Central memory CD8-positive, alpha-beta T cell (primary cell): ENCODE measurements at regions not wholly inside any gene's neighbourhood (a gene's known extent, or its start where the extent isn't known, plus 50 kb on each side); places are given as distances from the start of the nearest gene placed in this dataset.

Experiments
- ATAC-seq: fragments of 150-1000 bp; cut with Tn5 transposase; replicated peaks from 2 replicates; pipeline ENCODE4 v1.10.0; 2022; ENCODE audit warnings: mild to moderate bottlenecking, moderate FRiP score, moderate number of reproducible peaks; ENCODE audit not compliant: poor library complexity, severe bottlenecking; ENCODE audit errors: extremely low read depth
- DNase-seq, 2 donors: peaks; one replicate each; pipeline ENCODE4 v3.0.0; 2021; ENCODE audit warnings: low spot score in 2 of 2
- H3K27ac Mint-ChIP-seq: one replicate; pipeline ENCODE4 v1.8.0; 2022; ENCODE audit warnings: low read depth, mild to moderate bottlenecking, moderate library complexity, mixed read lengths
- H3K27me3 Mint-ChIP-seq: one replicate; pipeline ENCODE4 v1.8.0; 2022; ENCODE audit warnings: mixed read lengths
- H3K36me3 Mint-ChIP-seq: one replicate; pipeline ENCODE4 v1.8.0; 2022; ENCODE audit warnings: mild to moderate bottlenecking, moderate library complexity, mixed read lengths; ENCODE audit not compliant: insufficient read depth
- H3K4me1 Mint-ChIP-seq: one replicate; pipeline ENCODE4 v1.8.0; 2022; ENCODE audit warnings: mixed read lengths
- H3K4me3 Mint-ChIP-seq: one replicate; pipeline ENCODE4 v1.8.0; 2022; ENCODE audit warnings: mild to moderate bottlenecking, moderate library complexity, mixed read lengths
- H3K9me3 Mint-ChIP-seq: one replicate; pipeline ENCODE4 v1.8.0; 2022; ENCODE audit warnings: mixed read lengths

- DNase-seq (no peak), ATAC-seq (no peak)
- H3K4me3 Mint-ChIP-seq = no peak overlapping the region
- H3K36me3 Mint-ChIP-seq = peaks cover 2% of the 10 kb centered on the region
- H3K9me3 Mint-ChIP-seq = peaks cover 5% of the 10 kb centered on the region
- no peak overlapping the region for H3K27ac Mint-ChIP-seq
- no peaks in the 10 kb centered on the region for H3K4me1 Mint-ChIP-seq
- H3K27me3 Mint-ChIP-seq = no peaks in the 10 kb centered on the region
Observed at GRCh38 chr9:23319092-23319491, 506.9 kb downstream of the ELAVL2 start.

DNA sequence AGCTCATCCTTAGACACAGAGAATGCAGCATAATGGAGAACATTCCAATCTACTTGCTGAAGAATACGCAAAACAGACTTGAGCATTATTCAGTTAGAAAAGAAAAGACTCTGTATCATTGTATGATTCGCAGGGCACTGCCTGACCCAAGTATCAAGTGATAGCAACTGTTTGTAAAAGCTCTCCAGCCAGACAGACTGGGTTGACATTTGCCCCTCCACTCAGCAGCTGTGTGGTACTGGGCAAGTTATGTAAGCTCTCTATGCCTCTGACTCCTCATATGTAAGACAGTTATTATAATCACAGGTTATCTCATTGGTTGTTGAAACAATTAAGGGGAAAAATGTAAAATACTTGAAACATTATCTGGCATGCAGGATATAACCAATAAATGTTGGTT, 505.0 kb downstream of the ELAVL2 start:
- DNase-seq (no peak), ATAC-seq (no peak)
- peaks cover 2% of the 10 kb centered on the region for H3K36me3 Mint-ChIP-seq
- H3K4me3 Mint-ChIP-seq = no peak overlapping the region
- H3K27me3 Mint-ChIP-seq = no peaks in the 10 kb centered on the region
- peaks cover 5% of the 10 kb centered on the region for H3K9me3 Mint-ChIP-seq
- H3K27ac Mint-ChIP-seq = no peak overlapping the region
- H3K4me1 Mint-ChIP-seq = no peaks in the 10 kb centered on the region

DNA sequence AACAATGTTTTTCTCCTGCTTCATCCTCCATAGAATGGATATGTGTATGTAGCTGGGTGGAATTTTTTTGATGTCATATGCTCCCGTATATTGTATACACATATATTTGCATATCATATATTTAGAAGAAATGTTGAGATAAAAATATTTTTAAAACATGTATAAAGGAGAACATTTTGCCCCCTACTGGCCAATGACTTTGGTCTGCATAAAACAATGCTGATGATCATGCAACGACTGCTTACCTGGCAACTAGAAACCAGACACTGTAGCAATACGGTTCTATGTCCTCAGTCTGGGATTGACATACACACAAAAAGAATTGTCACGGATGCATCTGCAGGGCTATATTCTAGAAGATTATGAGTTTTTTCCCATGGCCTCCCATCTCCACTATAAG, 503.6 kb downstream of the ELAVL2 start:
- peaks cover 2% of the 10 kb centered on the region for H3K36me3 Mint-ChIP-seq

DNA sequence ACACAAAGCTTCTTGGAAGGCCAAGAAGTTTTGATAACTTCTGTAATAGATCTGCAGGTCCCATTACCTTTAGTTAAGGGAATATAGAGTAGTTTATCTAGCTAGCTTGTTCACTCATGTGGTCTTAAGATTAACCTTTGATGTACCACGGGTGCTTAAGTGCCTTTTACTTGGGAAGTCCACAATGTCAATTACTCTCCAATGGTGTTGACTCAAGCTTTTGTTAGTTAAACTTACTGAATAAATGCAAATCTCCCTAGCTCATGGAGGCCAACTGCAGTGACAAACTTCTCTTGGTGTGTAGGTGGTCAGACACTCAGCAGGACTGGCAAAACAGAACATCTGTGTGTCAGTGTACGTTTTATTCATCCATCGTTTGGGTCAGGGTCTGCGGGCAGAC, 501.5 kb downstream of the ELAVL2 start:
- H3K9me3 Mint-ChIP-seq = peaks cover 21% of the 10 kb centered on the region

More for the DNA sequence above, 503.6 kb downstream of the ELAVL2 start:
- no peaks in the 10 kb centered on the region for H3K4me1 Mint-ChIP-seq
- H3K9me3 Mint-ChIP-seq = peaks cover 6% of the 10 kb centered on the region
- H3K27me3 Mint-ChIP-seq = no peaks in the 10 kb centered on the region
- ATAC-seq = no peak
- no peak for DNase-seq
- H3K4me3 Mint-ChIP-seq = no peak overlapping the region
- no peak overlapping the region for H3K27ac Mint-ChIP-seq

DNA sequence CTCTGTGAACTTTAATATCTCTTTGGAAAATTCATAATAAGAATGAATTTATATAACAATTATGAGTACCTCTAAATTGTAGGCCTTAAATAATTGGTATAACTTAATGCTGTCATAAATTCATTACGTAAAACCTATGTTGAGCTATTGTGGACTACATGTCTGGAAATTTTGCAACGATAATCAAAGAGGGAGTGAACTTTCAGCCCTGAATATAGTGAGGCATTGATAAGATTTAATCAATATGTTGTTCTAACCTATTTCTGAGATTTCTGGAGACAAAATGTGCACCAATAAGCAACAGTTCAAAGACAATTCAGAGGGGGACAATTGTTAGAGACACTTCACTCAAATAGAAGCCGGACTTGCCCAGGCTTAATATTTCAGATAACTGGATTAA, 499.4 kb downstream of the ELAVL2 start:
- no peak overlapping the region for H3K4me3 Mint-ChIP-seq
- H3K27ac Mint-ChIP-seq = no peak overlapping the region
- DNase-seq (no peak), ATAC-seq (no peak)
- H3K27me3 Mint-ChIP-seq = no peaks in the 10 kb centered on the region
- H3K9me3 Mint-ChIP-seq = peaks cover 32% of the 10 kb centered on the region
- H3K4me1 Mint-ChIP-seq = no peaks in the 10 kb centered on the region
- peaks cover 2% of the 10 kb centered on the region for H3K36me3 Mint-ChIP-seq

More for the DNA sequence above, 501.5 kb downstream of the ELAVL2 start:
- Mint-ChIP-seq H3K4me3 (no peak overlapping the region), H3K27me3 (no peaks in the 10 kb centered on the region), H3K4me1 (no peaks in the 10 kb centered on the region), H3K27ac (no peak overlapping the region), H3K36me3 (peaks cover 2% of the 10 kb centered on the region)
- DNase-seq (no peak), ATAC-seq (no peak)

DNA sequence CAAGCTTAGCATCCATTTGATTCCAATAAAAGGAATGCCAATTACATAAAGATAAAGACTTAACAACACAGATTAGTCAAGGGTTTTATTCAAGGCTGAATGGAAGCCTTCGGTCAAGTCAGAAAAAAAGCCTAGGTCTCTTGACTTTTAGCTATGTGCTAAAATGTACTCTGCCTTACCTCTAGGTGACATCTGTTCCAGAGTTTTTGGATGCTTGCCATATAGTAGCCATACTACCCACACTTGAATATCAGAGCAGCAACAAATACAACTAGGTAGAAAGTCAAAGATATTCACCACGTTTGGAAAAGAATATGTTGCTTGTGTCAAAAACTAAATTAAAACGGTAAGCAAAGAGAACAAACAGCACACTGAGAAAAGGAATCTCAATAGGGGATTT, 484.7 kb downstream of the ELAVL2 start:
- H3K9me3 Mint-ChIP-seq = no peaks in the 10 kb centered on the region
- no peaks in the 10 kb centered on the region for H3K27me3 Mint-ChIP-seq
- no peak for DNase-seq
- no peaks in the 10 kb centered on the region for H3K36me3 Mint-ChIP-seq
- no peak overlapping the region for H3K27ac Mint-ChIP-seq
- no peaks in the 10 kb centered on the region for H3K4me1 Mint-ChIP-seq
- no peak overlapping the region for H3K4me3 Mint-ChIP-seq
- no peak for ATAC-seq

DNA sequence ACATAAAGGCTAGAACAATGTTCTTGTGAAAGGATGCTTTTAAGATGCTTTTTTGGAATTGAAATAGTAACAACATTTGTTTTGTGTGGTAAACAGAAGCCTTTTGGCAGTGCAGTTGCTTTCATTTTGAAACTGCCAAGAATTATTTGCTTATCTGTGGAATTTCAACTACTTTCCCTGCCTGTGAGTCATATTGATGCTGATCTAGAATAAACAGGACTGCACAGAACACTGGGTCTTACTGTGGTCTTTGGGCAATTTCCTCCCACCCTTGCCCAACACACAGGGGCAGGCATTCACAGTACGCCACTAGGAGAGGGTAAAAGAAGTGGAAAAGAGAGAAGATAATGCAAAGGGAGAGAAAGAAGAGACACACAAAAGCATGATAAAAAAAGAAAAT, 483.7 kb downstream of the ELAVL2 start:
- no peak for ATAC-seq
- Mint-ChIP-seq H3K27ac (no peak overlapping the region), H3K36me3 (no peaks in the 10 kb centered on the region), H3K9me3 (no peaks in the 10 kb centered on the region), H3K4me1 (no peaks in the 10 kb centered on the region), H3K4me3 (no peak overlapping the region), H3K27me3 (no peaks in the 10 kb centered on the region)
- DNase-seq = no peak

DNA sequence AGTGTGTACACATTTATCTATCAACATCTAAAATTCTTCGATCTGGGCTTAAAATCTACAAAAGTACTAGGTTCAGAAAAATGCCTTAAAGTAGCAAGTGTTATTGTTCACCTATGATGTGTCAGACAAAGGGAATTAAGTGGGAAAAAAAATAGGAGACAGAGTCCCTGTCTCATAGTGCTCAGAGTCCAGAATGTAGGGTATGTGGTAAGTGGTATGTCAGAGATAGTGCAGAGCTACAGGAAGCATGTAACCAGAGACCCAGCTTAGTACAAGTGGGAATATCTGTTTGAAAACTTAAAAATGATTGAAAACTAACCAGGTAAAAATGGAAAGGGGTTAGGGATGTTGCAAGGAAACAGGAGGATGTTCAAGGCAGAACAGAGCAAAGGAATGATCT, 482.8 kb downstream of the ELAVL2 start:
- DNase-seq (no peak), ATAC-seq (no peak)
- no peaks in the 10 kb centered on the region for H3K27me3 Mint-ChIP-seq
- H3K9me3 Mint-ChIP-seq = peaks cover 5% of the 10 kb centered on the region
- H3K4me1 Mint-ChIP-seq = no peaks in the 10 kb centered on the region
- H3K27ac Mint-ChIP-seq = no peak overlapping the region
- no peak overlapping the region for H3K4me3 Mint-ChIP-seq
- H3K36me3 Mint-ChIP-seq = no peaks in the 10 kb centered on the region

- H3K27me3 Mint-ChIP-seq = no peaks in the 10 kb centered on the region
- no peak overlapping the region for H3K27ac Mint-ChIP-seq
- ATAC-seq (no peak), DNase-seq (no peak)
- peaks cover 4% of the 10 kb centered on the region for H3K36me3 Mint-ChIP-seq
- H3K9me3 Mint-ChIP-seq = peaks cover 13% of the 10 kb centered on the region
- H3K4me1 Mint-ChIP-seq = no peaks in the 10 kb centered on the region
- H3K4me3 Mint-ChIP-seq = no peak overlapping the region
Observed at GRCh38 chr9:23361096-23361495, 464.9 kb downstream of the ELAVL2 start.

DNA sequence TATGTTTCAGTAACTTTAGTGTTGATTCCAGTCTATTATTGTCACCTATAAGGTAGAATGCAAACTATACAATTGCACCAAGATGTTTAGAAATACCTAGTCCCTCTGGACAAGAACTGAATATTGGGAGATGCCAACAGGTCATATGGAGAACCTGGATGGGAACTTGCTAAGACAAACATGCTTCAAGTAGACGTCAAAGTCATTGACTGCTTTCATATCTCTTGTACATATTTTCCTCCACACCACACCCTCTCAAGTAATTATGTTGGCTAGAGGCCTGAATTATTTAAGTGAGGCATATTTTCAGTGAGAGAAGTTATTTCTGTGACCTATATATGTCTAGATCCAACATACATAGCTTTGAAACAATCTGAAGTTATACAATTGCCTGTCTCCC, 453.3 kb downstream of the ELAVL2 start:
- ATAC-seq = no peak
- H3K9me3 Mint-ChIP-seq = peaks cover 6% of the 10 kb centered on the region
- H3K4me3 Mint-ChIP-seq = no peak overlapping the region
- no peaks in the 10 kb centered on the region for H3K36me3 Mint-ChIP-seq
- no peaks in the 10 kb centered on the region for H3K4me1 Mint-ChIP-seq
- no peak overlapping the region for H3K27ac Mint-ChIP-seq
- no peak for DNase-seq
- no peaks in the 10 kb centered on the region for H3K27me3 Mint-ChIP-seq

GRCh38 chr9:23375511-23375910, 450.5 kb downstream of the ELAVL2 start:
- ATAC-seq (no peak), DNase-seq (no peak)
- Mint-ChIP-seq H3K4me3 (no peak overlapping the region), H3K4me1 (no peaks in the 10 kb centered on the region), H3K9me3 (peaks cover 19% of the 10 kb centered on the region), H3K27me3 (no peaks in the 10 kb centered on the region), H3K27ac (no peak overlapping the region), H3K36me3 (no peaks in the 10 kb centered on the region)

GRCh38 chr9:23379842-23380241, 446.2 kb downstream of the ELAVL2 start:
- DNase-seq (no peak), ATAC-seq (no peak)

DNA sequence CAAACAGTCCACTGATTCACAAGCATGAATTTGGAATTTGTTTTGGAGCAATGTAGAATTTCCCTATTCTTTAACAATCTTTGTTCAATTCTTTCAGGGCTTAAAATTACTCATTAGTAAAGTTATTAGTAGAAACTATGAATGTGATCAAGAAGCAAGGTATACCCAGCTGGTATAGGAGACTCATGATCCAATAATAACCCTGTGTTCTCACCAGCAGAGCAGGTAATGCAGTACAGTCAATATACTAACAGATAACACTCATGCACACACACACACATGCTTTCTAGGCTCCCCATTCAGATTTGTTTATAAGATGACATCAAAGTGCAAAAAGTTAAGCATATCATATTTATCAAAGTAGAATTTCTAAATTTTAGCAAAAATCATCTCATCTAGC, 445.2 kb downstream of the ELAVL2 start:
- H3K27me3 Mint-ChIP-seq = no peaks in the 10 kb centered on the region
- ATAC-seq (no peak), DNase-seq (no peak)
- no peaks in the 10 kb centered on the region for H3K4me1 Mint-ChIP-seq
- H3K27ac Mint-ChIP-seq = no peak overlapping the region
- H3K36me3 Mint-ChIP-seq = no peaks in the 10 kb centered on the region
- peaks cover 34% of the 10 kb centered on the region for H3K9me3 Mint-ChIP-seq
- no peak overlapping the region for H3K4me3 Mint-ChIP-seq

More at GRCh38 chr9:23379842-23380241, 446.2 kb downstream of the ELAVL2 start:
- Mint-ChIP-seq H3K4me1 (no peaks in the 10 kb centered on the region), H3K27me3 (no peaks in the 10 kb centered on the region), H3K9me3 (peaks cover 29% of the 10 kb centered on the region), H3K36me3 (no peaks in the 10 kb centered on the region), H3K27ac (no peak overlapping the region), H3K4me3 (no peak overlapping the region)

DNA sequence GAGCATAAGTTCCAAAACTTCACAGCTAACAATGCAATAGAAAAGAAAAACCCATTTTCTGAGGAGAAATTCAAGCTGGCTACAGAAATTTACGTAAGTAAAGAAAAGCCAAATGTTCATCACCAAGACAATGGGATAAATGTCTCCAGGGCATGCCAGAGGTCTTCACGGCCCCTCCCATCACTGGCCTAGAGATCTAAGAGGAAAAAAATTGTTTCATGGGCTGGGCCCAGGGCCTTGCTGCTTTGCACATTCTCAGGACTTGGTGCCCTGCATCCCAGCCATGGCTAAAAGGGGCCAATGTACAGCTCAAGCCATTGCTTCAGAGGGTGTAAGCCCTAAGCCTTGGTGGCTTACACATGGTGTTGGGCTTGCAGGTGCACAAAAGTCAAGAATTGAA, 443.6 kb downstream of the ELAVL2 start:
- ATAC-seq (no peak), DNase-seq (no peak)
- H3K27ac Mint-ChIP-seq = no peak overlapping the region
- peaks cover 1% of the 10 kb centered on the region for H3K36me3 Mint-ChIP-seq
- no peaks in the 10 kb centered on the region for H3K4me1 Mint-ChIP-seq
- peaks cover 35% of the 10 kb centered on the region for H3K9me3 Mint-ChIP-seq
- H3K4me3 Mint-ChIP-seq = no peak overlapping the region
- H3K27me3 Mint-ChIP-seq = no peaks in the 10 kb centered on the region
